ENCODE measurements at regions not wholly inside any gene's neighbourhood (a gene's known extent, or its start where the extent isn't known, plus 50 kb on each side); places are given as distances from the start of the nearest gene placed in this dataset.

GRCh38 chr1:38291906-38292521, 245.4 kb upstream of the POU3F1 start:
- no peak for DNase-seq

- no peak for DNase-seq
Observed at GRCh38 chr1:38291336-38291735, 244.7 kb upstream of the POU3F1 start.

- DNase-seq = no peak
Observed at GRCh38 chr1:38289034-38289433, 242.4 kb upstream of the POU3F1 start.

GRCh38 chr1:38287547-38287946, 241.0 kb upstream of the POU3F1 start:
- DNase-seq = no peak

GRCh38 chr1:38287036-38287435, 240.4 kb upstream of the POU3F1 start:
- no peak for DNase-seq

GRCh38 chr1:38285807-38286530, 239.4 kb upstream of the POU3F1 start:
- no peak for DNase-seq

GRCh38 chr1:38284953-38285352, 238.4 kb upstream of the POU3F1 start:
- no peak for DNase-seq

GRCh38 chr1:38283696-38284470, 237.3 kb upstream of the POU3F1 start:
- DNase-seq = no peak

- no peak for DNase-seq
Observed at GRCh38 chr1:38279148-38279547, 232.6 kb upstream of the POU3F1 start.

- DNase-seq = no peak
Observed at GRCh38 chr1:38277646-38278045, 231.1 kb upstream of the POU3F1 start.

- no peak for DNase-seq
Observed at GRCh38 chr1:38275960-38276359, 229.4 kb upstream of the POU3F1 start.

- DNase-seq = peak in 2 of 3 donors; percentile 27 to 56
Observed at GRCh38 chr1:38274974-38275373, 228.4 kb upstream of the POU3F1 start.

- peak in 1 of 3 donors; percentile 33 for DNase-seq
Observed at GRCh38 chr1:38273196-38273804, 226.7 kb upstream of the POU3F1 start.

GRCh38 chr1:38272515-38272914, 225.9 kb upstream of the POU3F1 start:
- no peak for DNase-seq

- DNase-seq = no peak
Observed at GRCh38 chr1:38270849-38271633, 224.4 kb upstream of the POU3F1 start.

- DNase-seq = no peak
Observed at GRCh38 chr1:38269923-38270848, 223.6 kb upstream of the POU3F1 start.

- no peak for DNase-seq
Observed at GRCh38 chr1:38268226-38268625, 221.6 kb upstream of the POU3F1 start.

GRCh38 chr1:38267037-38268036, 220.7 kb upstream of the POU3F1 start:
- DNase-seq = no peak

GRCh38 chr1:38266197-38266520, 219.6 kb upstream of the POU3F1 start:
- DNase-seq = no peak

Data from muscle of back (tissue), 3 donors.